HL-60 (cell line): ENCODE measurements at regions not wholly inside any gene's neighbourhood (a gene's known extent, or its start where the extent isn't known, plus 50 kb on each side); places are given as distances from the start of the nearest gene placed in this dataset.

Experiments
- CTCF ChIP-seq: IDR thresholded peaks from one replicate; pipeline ENCODE4 v1.5.1; 2011; ENCODE audit warnings: low read length, control low read depth, inconsistent platforms; ENCODE audit not compliant: insufficient read depth
- GABPA ChIP-seq: IDR thresholded peaks from 2 replicates; pipeline ENCODE4 v1.6.1; 2012; ENCODE audit warnings: low read depth
- POLR2AphosphoS5 ChIP-seq: IDR thresholded peaks from 2 replicates; pipeline ENCODE4 v1.6.1; 2012; ENCODE audit warnings: low read depth
- REST ChIP-seq: IDR thresholded peaks from 2 replicates; pipeline ENCODE4 v1.6.1; 2012; ENCODE audit warnings: low read depth; ENCODE audit not compliant: insufficient replicate concordance
- SPI1 ChIP-seq: IDR thresholded peaks from 2 replicates; pipeline ENCODE4 v1.6.1; 2012; ENCODE audit warnings: low read depth, mild to moderate bottlenecking, borderline replicate concordance

GRCh38 chr21:16965424-16965823 is 547.4 kb upstream of the CXADR start:
- TF ChIP-seq CTCF, result no peak
- no peak for TF ChIP-seq REST
- no peak for TF ChIP-seq POLR2AphosphoS5
- no peak for TF ChIP-seq GABPA
- TF ChIP-seq SPI1, result no peak
